NT2/D1 (cell line): ENCODE measurements at regions not wholly inside any gene's neighbourhood (a gene's known extent, or its start where the extent isn't known, plus 50 kb on each side); places are given as distances from the start of the nearest gene placed in this dataset.

ENCODE experiments used
- SUZ12 ChIP-seq: IDR thresholded peaks from 2 replicates; pipeline ENCODE4 v1.6.1; 2011; ENCODE audit not compliant: insufficient read length, insufficient read depth; ENCODE audit errors: extremely low read depth
- YY1 ChIP-seq: IDR thresholded peaks from 2 replicates; pipeline ENCODE4 v1.6.1; 2011; ENCODE audit not compliant: insufficient read length, insufficient read depth

GRCh38 chr4:161097821-161098220, 1066.0 kb downstream of the FSTL5 start:
- TF ChIP-seq YY1 (no peak), SUZ12 (no peak)
